ENCODE measurements at regions not wholly inside any gene's neighbourhood (a gene's known extent, or its start where the extent isn't known, plus 50 kb on each side); places are given as distances from the start of the nearest gene placed in this dataset.

GRCh38 chr2:129857200-129857599 is 122.3 kb upstream of the RAB6C start:
- no peaks in the 10 kb centered on the region for H3K27me3 ChIP-seq
- WGBS, 2 donors = 44 to 76% methylated on average over 4 of the region's 4 CpGs
- no peak overlapping the region for H3K27ac ChIP-seq

GRCh38 chr2:129859175-129859574 is 120.3 kb upstream of the RAB6C start:
- H3K27ac ChIP-seq = no peak overlapping the region
- no peaks in the 10 kb centered on the region for H3K4me1 ChIP-seq
- no peak overlapping the region for H3K4me3 ChIP-seq
- TF ChIP-seq POLR2A (IDR thresholded peaks at IDR 0.05) = no peak
- no peak for TF ChIP-seq CTCF (IDR thresholded peaks at IDR 0.05)
- no peak for TF ChIP-seq EP300 (IDR thresholded peaks at IDR 0.05)
- no peak for DNase-seq (ENCODE audit: low spot score in 2 of 2)
- WGBS, 2 donors = 69 to 73% methylated on average over 9 of the region's 9 CpGs
- H3K36me3 ChIP-seq = no peaks in the 10 kb centered on the region
- no peaks in the 10 kb centered on the region for H3K27me3 ChIP-seq
- no peaks in the 10 kb centered on the region for H3K9me3 ChIP-seq

More at GRCh38 chr2:129857200-129857599, 122.3 kb upstream of the RAB6C start:
- Histone ChIP-seq H3K4me3 (no peak overlapping the region), H3K9me3 (no peaks in the 10 kb centered on the region), H3K36me3 (no peaks in the 10 kb centered on the region), H3K4me1 (no peaks in the 10 kb centered on the region)
- DNase-seq (ENCODE audit: low spot score in 2 of 2) = no peak
- TF ChIP-seq CTCF (IDR thresholded peaks at IDR 0.05) (no peak), POLR2A (IDR thresholded peaks at IDR 0.05) (no peak), EP300 (IDR thresholded peaks at IDR 0.05) (no peak)

- Histone ChIP-seq H3K27me3 (no peaks in the 10 kb centered on the region), H3K36me3 (no peaks in the 10 kb centered on the region), H3K4me3 (no peak overlapping the region), H3K4me1 (no peaks in the 10 kb centered on the region), H3K27ac (no peak overlapping the region), H3K9me3 (no peaks in the 10 kb centered on the region)
- DNase-seq (ENCODE audit: low spot score in 2 of 2) = no peak
- TF ChIP-seq POLR2A (IDR thresholded peaks at IDR 0.05) (no peak), CTCF (IDR thresholded peaks at IDR 0.05) (no peak), EP300 (IDR thresholded peaks at IDR 0.05) (no peak)
Observed at GRCh38 chr2:129860088-129860487, 119.4 kb upstream of the RAB6C start.

GRCh38 chr2:129861666-129862288 is 117.7 kb upstream of the RAB6C start:
- H3K4me1 ChIP-seq = no peaks in the 10 kb centered on the region
- no peaks in the 10 kb centered on the region for H3K9me3 ChIP-seq
- no peak overlapping the region for H3K4me3 ChIP-seq
- no peaks in the 10 kb centered on the region for H3K27me3 ChIP-seq
- TF ChIP-seq CTCF (IDR thresholded peaks at IDR 0.05) (no peak), POLR2A (IDR thresholded peaks at IDR 0.05) (no peak), EP300 (IDR thresholded peaks at IDR 0.05) (no peak)
- no peak overlapping the region for H3K27ac ChIP-seq
- 90 to 93% methylated on average over 10 of the region's 10 CpGs for WGBS, 2 donors
- DNase-seq (ENCODE audit: low spot score in 2 of 2) = no peak
- H3K36me3 ChIP-seq = no peaks in the 10 kb centered on the region

- H3K27me3 ChIP-seq = no peaks in the 10 kb centered on the region
- H3K4me3 ChIP-seq = no peak overlapping the region
- WGBS, 2 donors = 85 to 88% methylated on average over 8 of the region's 8 CpGs
- H3K4me1 ChIP-seq = no peaks in the 10 kb centered on the region
- no peak overlapping the region for H3K27ac ChIP-seq
- H3K36me3 ChIP-seq = no peaks in the 10 kb centered on the region
- no peak for TF ChIP-seq EP300 (IDR thresholded peaks at IDR 0.05)
- no peak for TF ChIP-seq CTCF (IDR thresholded peaks at IDR 0.05)
- no peak for TF ChIP-seq POLR2A (IDR thresholded peaks at IDR 0.05)
- DNase-seq (ENCODE audit: low spot score in 2 of 2) = no peak
- H3K9me3 ChIP-seq = no peaks in the 10 kb centered on the region
Observed at GRCh38 chr2:129862668-129863067, 116.8 kb upstream of the RAB6C start.
